Fibroblast of lung (primary cell): ENCODE measurements at regions not wholly inside any gene's neighbourhood (a gene's known extent, or its start where the extent isn't known, plus 50 kb on each side); places are given as distances from the start of the nearest gene placed in this dataset.
"Not testable (repeated sequence)": the region's sequence is repeated elsewhere in the genome, so short reads cannot be mapped to it uniquely, and the experiment has no call there.

Experiments
- DNase-seq, 2 donors: peaks; one replicate each; pipeline versions ENCODE4 v3.0.0 to v3.0.0-alpha.2; 2010; ENCODE audit warnings: low read depth in 2 of 2
- H2AFZ ChIP-seq: 2 replicates; pipeline ENCODE4 v1.5.1; 2012; ENCODE audit warnings: low read length, control low read depth, inconsistent platforms
- H3K27ac ChIP-seq: 2 replicates; pipeline ENCODE4 v1.5.1; 2011; ENCODE audit warnings: low read length, control low read depth; ENCODE audit not compliant: insufficient read depth
- H3K27me3 ChIP-seq: 2 replicates; pipeline ENCODE4 v1.5.1; 2011; ENCODE audit warnings: mild to moderate bottlenecking, low read length; ENCODE audit not compliant: control insufficient read depth, insufficient read depth
- H3K36me3 ChIP-seq: 2 replicates; pipeline ENCODE4 v1.5.1; 2011; ENCODE audit warnings: low read length; ENCODE audit not compliant: control insufficient read depth, insufficient read depth
- H3K4me1 ChIP-seq: 2 replicates; pipeline ENCODE4 v1.5.1; 2011; ENCODE audit warnings: low read length; ENCODE audit not compliant: control insufficient read depth, insufficient read depth; ENCODE audit errors: extremely low read depth
- H3K4me2 ChIP-seq: 2 replicates; pipeline ENCODE4 v1.5.1; 2011; ENCODE audit warnings: low read length, control low read depth; ENCODE audit not compliant: insufficient read depth; ENCODE audit errors: extremely low read depth
- H3K4me3 ChIP-seq, 4 experiments: fragments of 200-600 bp in 1 of 4; sonication (generic) in 1 of 4; replicated peaks in 1 of 4; 2 replicates each; pipeline ENCODE4 v1.5.1; 2011 to 2016; ENCODE audit warnings: low read length in 4 of 4, low read depth in 3 of 4, mild to moderate bottlenecking in 3 of 4, control low read depth in 2 of 4, inconsistent platforms in 1 of 4, mixed read lengths in 1 of 4; ENCODE audit not compliant: insufficient read depth in 1 of 4; ENCODE audit errors: control extremely low read depth in 1 of 4
- H3K79me2 ChIP-seq: 2 replicates; pipeline ENCODE4 v1.5.1; 2012; ENCODE audit warnings: mild to moderate bottlenecking, low read length, inconsistent platforms; ENCODE audit not compliant: control insufficient read depth, insufficient read depth
- H3K9ac ChIP-seq: 2 replicates; pipeline ENCODE4 v1.5.1; 2011; ENCODE audit warnings: mild to moderate bottlenecking, low read length, control low read depth; ENCODE audit not compliant: insufficient read depth
- H3K9me3 ChIP-seq: 2 replicates; pipeline ENCODE4 v1.5.1; 2012; ENCODE audit warnings: low read depth, low read length; ENCODE audit not compliant: control insufficient read depth, insufficient read depth
- H4K20me1 ChIP-seq: 2 replicates; pipeline ENCODE4 v1.5.1; 2011; ENCODE audit warnings: low read length; ENCODE audit not compliant: control insufficient read depth, insufficient read depth; ENCODE audit errors: extremely low read depth
- CTCF ChIP-seq, 2 donors: IDR thresholded peaks in 1 of 2; conservative IDR thresholded peaks in 1 of 2; 1 replicate in 1 of 2; 2 replicates in 1 of 2; pipeline ENCODE4 v1.5.1; 2011 to 2012; ENCODE audit warnings: low read length in 2 of 2, control low read depth in 1 of 2, inconsistent platforms in 1 of 2, low read depth in 1 of 2, mild to moderate bottlenecking in 1 of 2
- EZH2 ChIP-seq: IDR thresholded peaks from 2 replicates; pipeline ENCODE4 v1.5.1; 2012; ENCODE audit warnings: low read length, control low read depth, mild to moderate bottlenecking; ENCODE audit errors: missing control alignments

- H3K79me2 ChIP-seq: no peaks in the 10 kb centered on the region
- peak overlapping the region in 2 of 4 experiments; percentile 7 to 32 for H3K4me3 ChIP-seq
- DNase-seq: peak in 1 of 2 donors; percentile 19
- peaks cover 15% of the 10 kb centered on the region for H3K4me1 ChIP-seq
- H3K27ac ChIP-seq: no peak overlapping the region
- TF ChIP-seq EZH2: no peak
- no peak for TF ChIP-seq CTCF (conservative IDR thresholded peaks at IDR 0.05 in 1 of 2, IDR thresholded peaks at IDR 0.05 in 1 of 2; ENCODE audit: low read depth in 1 of 2, low read length in 2 of 2)
- H3K9ac ChIP-seq: no peak overlapping the region
- peak overlapping the region; percentile 32 for H3K4me2 ChIP-seq
- no peaks in the 10 kb centered on the region for H3K36me3 ChIP-seq
- no peak overlapping the region for H2AFZ ChIP-seq
- peaks cover 3% of the 10 kb centered on the region for H3K27me3 ChIP-seq
- no peaks in the 10 kb centered on the region for H4K20me1 ChIP-seq
- no peaks in the 10 kb centered on the region for H3K9me3 ChIP-seq
Observed at GRCh38 chr17:64780096-64781013, 118.2 kb upstream of the SMURF2 start.

GRCh38 chr17:64779376-64780095 lies 117.4 kb upstream of the SMURF2 start:
- Histone ChIP-seq H3K36me3 (no peaks in the 10 kb centered on the region), H3K9ac (no peak overlapping the region), H3K9me3 (no peaks in the 10 kb centered on the region), H3K4me3 (no peak overlapping the region), H3K27me3 (peaks cover 3% of the 10 kb centered on the region), H3K4me1 (peaks cover 15% of the 10 kb centered on the region), H3K4me2 (no peak overlapping the region), H4K20me1 (no peaks in the 10 kb centered on the region), H3K27ac (no peak overlapping the region), H2AFZ (no peak overlapping the region), H3K79me2 (no peaks in the 10 kb centered on the region)
- no peak for TF ChIP-seq CTCF (conservative IDR thresholded peaks at IDR 0.05 in 1 of 2, IDR thresholded peaks at IDR 0.05 in 1 of 2; ENCODE audit: low read depth in 1 of 2, low read length in 2 of 2)
- TF ChIP-seq EZH2: no peak
- no peak for DNase-seq

- Histone ChIP-seq H3K4me1 (peaks cover 15% of the 10 kb centered on the region), H3K4me3 (peak overlapping the region in 2 of 4 experiments; percentile 21 to 27)
- H3K9ac ChIP-seq, H3K79me2 ChIP-seq, H3K27me3 ChIP-seq, H2AFZ ChIP-seq, H3K9me3 ChIP-seq, DNase-seq, H3K27ac ChIP-seq, H3K36me3 ChIP-seq, H3K4me2 ChIP-seq, H4K20me1 ChIP-seq: not testable (repeated sequence)
- TF ChIP-seq EZH2: peak; percentile 92
Observed at GRCh38 chr17:64779098-64779375, 116.9 kb upstream of the SMURF2 start.
